ENCODE measurements at regions not wholly inside any gene's neighbourhood (a gene's known extent, or its start where the extent isn't known, plus 50 kb on each side); places are given as distances from the start of the nearest gene placed in this dataset.
"Not testable (repeated sequence)": the region's sequence is repeated elsewhere in the genome, so short reads cannot be mapped to it uniquely, and the experiment has no call there.

- not testable (repeated sequence) for DNase-seq
Measured at GRCh38 chr1:182225755-182226154, 164.2 kb upstream of the ZNF648 start.

GRCh38 chr1:182221990-182222389, 160.5 kb upstream of the ZNF648 start:
- not testable (repeated sequence) for DNase-seq

GRCh38 chr1:182221367-182221766, 159.9 kb upstream of the ZNF648 start:
- DNase-seq = not testable (repeated sequence)

- DNase-seq = no peak
Measured at GRCh38 chr1:182217967-182218366, 156.5 kb upstream of the ZNF648 start.

GRCh38 chr1:182217071-182217470, 155.6 kb upstream of the ZNF648 start:
- DNase-seq = no peak

GRCh38 chr1:182215764-182216163, 154.3 kb upstream of the ZNF648 start:
- DNase-seq = no peak

- no peak for DNase-seq
Measured at GRCh38 chr1:182213163-182213562, 151.7 kb upstream of the ZNF648 start.

GRCh38 chr1:182211386-182211785, 149.9 kb upstream of the ZNF648 start:
- no peak for DNase-seq

GRCh38 chr1:182210417-182210816, 148.9 kb upstream of the ZNF648 start:
- no peak for DNase-seq

- no peak for DNase-seq
Measured at GRCh38 chr1:182207300-182207699, 145.8 kb upstream of the ZNF648 start.

- no peak for DNase-seq
Measured at GRCh38 chr1:182206626-182207239, 145.2 kb upstream of the ZNF648 start.

GRCh38 chr1:182205351-182206022, 144.0 kb upstream of the ZNF648 start:
- no peak for DNase-seq

GRCh38 chr1:182203191-182203875, 141.8 kb upstream of the ZNF648 start:
- DNase-seq = no peak

- not testable (repeated sequence) for DNase-seq
Measured at GRCh38 chr1:182201490-182201889, 140.0 kb upstream of the ZNF648 start.

- no peak for DNase-seq
Measured at GRCh38 chr1:182200025-182200812, 138.7 kb upstream of the ZNF648 start.

- no peak for DNase-seq
Measured at GRCh38 chr1:182198006-182198605, 136.6 kb upstream of the ZNF648 start.

- DNase-seq = no peak
Measured at GRCh38 chr1:182196897-182197870, 135.7 kb upstream of the ZNF648 start.

GRCh38 chr1:182195733-182196132, 134.2 kb upstream of the ZNF648 start:
- no peak for DNase-seq

GRCh38 chr1:182193908-182194550, 132.5 kb upstream of the ZNF648 start:
- DNase-seq = no peak

- no peak for DNase-seq
Measured at GRCh38 chr1:182192966-182193365, 131.5 kb upstream of the ZNF648 start.

GRCh38 chr1:182192215-182192614, 130.7 kb upstream of the ZNF648 start:
- DNase-seq = peak; percentile 8

Measured in activated CD4-positive, alpha-beta T cell treated with anti-CD3 and anti-CD28 coated beads, Interleukin-2, amount 50 U/mL, for 16 hours (primary cell).